DMS153 treated with DMSO at 0.1 percent for 48 hours (cell line): ENCODE measurements at regions not wholly inside any gene's neighbourhood (a gene's known extent, or its start where the extent isn't known, plus 50 kb on each side); places are given as distances from the start of the nearest gene placed in this dataset.
"Not testable (repeated sequence)": the region's sequence is repeated elsewhere in the genome, so short reads cannot be mapped to it uniquely, and the experiment has no call there.

Source experiments
- DNase-seq: peaks from one replicate; lab custom pipeline; 2025; ENCODE audit not compliant: unreplicated experiment; lab: John Stamatoyannopoulos, UW

DNA sequence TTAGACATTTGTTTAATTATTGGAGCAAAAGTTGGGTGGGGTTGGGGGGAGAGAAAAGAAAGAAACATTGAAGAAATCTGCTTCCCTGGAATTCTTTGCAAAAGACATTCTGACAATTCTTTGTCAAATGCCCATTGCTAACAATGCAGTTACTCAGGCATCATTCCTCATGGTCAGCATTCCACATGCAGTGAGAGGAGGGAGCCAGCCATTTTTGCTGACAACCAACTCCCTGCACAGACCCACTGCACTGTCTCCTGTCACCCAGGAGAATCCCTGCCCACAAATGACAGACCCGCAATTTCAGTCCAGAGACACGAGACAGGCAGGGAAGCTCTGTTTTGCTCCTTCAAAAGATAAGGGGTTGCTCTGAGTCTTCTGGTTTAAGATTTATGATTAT is 985.1 kb upstream of the SLIT2 start:
- no peak for DNase-seq

DNA sequence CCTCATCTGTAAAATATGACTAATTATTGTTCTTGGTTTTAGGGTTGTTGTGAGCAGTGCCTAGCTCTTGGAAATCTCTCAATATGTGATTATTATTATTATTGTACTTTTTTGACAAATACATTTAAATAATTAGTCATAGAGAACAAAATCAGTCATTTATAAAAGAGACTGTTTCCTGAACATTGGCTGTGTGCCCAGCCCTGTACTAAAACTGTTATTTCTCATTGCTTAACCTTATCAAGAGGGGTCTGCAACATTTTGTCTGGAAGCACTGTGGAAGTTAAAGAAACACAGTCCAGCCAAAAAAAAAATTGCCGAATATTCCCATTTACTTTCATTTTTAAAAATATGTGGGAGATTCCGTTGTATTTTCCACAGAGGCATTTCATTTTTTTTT is 989.2 kb upstream of the SLIT2 start:
- no peak for DNase-seq

DNA sequence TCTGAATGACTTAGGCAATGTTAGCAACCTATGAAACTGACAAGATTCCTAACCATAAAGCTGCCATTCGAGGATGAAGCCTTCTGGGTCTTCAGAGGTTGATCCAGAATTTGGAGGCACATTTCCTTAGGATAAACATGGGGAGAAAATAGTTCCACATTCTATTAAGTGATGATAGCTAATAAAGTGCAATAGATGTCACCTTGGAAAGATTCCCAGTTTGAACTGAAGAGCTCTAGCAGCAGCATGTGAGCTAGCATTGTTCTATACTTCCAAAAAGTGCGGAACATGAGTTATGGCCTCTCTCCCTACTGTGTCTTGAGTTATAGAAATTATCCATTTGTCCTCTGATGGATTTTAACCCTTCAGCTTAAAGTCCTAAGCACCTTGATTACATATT is 991.4 kb upstream of the SLIT2 start:
- DNase-seq, result no peak

DNA sequence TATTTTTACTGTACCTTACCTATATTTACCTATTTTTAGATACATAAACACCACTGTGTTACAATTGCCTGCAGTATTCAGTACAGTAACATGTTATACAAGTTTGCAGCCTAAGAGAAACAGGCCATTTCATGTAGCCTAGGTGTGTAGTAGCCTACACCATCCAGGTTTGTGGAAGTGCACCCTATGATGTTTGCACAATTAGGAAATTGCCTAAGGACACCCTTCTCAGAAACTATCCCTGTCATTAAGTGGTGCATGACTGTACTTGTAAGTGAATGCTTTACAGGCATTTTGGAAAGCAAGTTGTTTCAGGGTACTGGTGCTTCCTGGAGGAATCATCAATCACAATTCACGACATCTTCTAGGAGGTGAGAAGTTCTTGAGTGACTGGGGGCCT is 991.8 kb upstream of the SLIT2 start:
- no peak for DNase-seq

DNA sequence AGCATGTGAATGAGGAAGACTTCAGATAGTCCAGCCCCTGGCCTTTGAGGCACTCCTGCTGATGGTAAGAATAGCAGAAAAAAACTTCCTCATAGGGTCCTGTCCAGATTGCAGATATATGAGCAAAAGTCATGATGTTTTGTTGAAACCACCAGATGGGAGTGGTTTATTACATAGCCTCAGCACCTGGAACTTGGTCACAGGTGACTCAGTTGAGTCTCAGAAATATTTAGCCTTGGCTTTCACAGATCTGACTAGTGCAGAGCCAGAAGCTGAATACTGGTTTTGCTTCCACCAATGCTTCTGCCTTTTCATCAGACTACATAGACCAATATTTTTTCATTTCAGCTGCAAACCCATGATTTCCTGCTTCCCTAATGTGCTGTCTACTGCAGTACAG is 994.9 kb upstream of the SLIT2 start:
- DNase-seq, result no peak

DNA sequence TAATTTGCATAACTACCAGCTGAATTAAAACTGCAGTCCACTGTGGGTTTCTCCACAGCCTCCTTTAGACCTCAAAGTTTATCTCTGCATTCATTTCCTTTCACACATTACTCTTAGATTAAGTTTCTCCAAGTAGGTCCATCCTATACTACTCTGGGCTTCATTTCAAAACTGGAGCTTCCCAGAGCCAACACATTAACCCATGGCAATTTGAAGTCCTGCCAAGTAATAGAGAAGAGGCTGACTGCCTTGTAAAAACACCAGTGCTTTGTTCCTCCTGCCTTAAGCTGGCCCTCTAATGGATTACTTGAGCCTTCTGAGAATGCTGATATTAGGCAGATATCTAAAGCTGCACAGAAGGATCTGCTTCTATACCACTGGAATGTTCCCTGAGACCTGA is 997.2 kb upstream of the SLIT2 start:
- no peak for DNase-seq

DNA sequence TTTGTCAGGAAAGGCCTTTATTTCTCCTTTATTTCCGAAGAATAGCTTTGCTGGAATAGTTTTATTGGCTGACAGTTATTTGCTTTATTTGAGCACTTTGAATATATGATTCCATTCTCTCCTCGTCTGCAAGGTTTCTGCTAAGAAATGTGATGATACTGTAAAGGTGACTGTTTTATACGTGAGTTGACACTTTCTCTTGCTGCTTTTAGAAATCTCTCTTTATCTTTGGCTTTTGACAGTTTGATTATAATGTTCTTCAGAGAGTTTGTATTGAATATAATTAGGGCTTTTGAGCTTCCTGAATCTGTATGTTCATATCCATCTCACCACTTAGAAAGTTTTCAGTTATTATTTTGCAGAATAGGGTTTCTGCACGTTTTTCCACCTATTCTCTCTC is 1003.7 kb upstream of the SLIT2 start:
- no peak for DNase-seq

DNA sequence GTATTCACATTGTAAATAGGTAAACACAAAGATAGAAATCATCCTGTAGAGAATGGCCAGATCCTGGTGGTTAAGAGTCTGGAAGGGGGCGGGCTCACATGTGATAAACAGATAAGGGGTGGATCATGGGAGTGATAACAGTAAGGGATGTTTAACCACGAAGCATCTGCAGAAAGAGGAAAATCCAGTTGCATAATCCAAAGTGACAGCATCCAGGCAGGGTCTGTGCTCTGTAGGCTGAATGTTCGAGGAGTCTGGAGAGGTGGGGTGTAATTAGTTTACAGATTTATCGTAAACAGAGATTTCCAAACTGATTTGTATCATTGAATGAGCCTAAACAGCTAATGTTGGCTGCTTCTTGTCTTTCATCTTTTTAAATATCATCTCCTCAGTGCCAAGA is 1009.8 kb upstream of the SLIT2 start:
- no peak for DNase-seq

DNA sequence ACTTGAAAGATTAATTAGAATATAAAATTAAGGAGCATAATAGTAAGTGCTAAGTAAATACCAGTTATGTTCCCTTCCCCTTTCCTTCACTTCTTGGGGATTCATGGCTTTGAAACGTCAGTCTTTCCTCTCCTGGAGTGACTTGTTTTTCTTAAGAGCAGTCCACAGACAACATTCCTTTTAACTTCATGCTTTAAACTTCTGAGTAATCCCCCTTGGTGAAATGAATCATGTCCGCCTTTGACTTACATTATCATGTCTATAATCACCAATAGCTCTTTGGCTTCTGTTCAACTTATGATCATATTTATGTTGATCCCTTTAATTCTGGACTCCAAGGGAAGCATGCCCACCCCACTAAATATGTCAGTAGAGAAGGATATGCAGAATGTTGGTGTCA is 1012.1 kb upstream of the SLIT2 start:
- DNase-seq, result no peak

DNA sequence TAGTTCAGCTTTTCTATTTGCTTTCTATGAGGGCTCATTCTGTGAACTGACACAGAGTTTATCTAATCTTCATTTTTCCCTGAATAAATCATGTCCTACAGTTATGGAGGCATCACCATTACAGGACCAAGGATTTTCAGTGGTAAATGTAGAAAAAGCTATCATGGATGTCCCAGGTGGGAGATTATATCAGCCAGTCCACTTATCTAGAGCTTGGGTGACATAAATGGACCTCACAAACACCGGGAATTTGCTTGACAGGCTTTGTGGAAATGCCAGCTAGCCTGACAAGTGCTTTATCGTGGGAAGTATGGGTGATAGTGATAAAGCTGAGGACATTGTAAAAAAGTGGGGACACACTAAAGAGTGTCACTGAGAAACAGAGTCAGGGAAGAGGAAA is 1015.2 kb upstream of the SLIT2 start:
- DNase-seq, result no peak

DNA sequence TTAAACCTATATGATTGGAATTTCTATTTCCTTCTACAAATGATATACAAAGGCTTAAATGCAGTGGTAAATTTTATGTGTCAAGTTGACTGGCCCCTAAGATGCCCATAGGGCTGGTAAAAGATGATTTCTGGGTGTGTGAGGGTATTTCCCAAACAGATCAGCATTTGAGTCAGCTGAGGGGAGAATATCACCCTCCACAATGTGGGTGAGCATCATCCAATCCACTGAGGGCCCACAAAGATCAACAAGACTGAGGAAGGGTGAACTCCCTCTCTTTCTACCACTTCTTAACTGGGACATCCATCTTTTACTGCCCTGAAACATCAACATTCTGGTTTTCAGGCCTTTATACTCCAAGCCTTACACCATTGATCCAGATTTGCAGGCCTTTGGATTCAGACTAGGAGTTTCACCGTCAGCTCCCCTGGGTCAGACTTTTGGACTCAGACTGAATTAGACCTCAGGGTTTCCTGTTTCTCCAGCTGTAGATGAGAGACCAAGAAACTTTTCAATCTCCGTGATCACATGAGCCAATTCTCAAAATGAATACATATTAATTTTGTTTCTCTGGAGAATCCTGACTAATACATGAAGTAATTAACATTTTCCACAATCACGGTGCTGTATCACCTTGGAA is 1020.7 kb upstream of the SLIT2 start:
- no peak for DNase-seq

DNA sequence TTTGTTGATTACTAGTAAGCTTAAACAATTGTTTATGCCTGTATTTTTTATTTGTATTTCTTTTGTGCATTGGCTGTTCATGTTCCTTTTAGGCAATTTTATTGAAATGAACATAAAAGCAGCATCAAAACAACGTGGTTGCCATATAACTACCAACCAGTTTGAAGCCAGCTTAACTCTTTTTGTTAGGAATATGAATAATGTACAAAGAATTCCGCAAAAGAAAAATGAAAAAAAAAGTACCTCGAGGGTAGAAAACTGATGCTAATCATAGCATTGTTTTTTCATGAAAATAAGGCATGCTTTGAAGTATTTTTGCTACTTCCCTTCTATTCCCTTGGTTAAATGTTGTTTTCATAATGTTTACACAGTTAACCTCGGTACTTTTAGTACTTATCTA is 1024.0 kb upstream of the SLIT2 start:
- DNase-seq, result no peak

DNA sequence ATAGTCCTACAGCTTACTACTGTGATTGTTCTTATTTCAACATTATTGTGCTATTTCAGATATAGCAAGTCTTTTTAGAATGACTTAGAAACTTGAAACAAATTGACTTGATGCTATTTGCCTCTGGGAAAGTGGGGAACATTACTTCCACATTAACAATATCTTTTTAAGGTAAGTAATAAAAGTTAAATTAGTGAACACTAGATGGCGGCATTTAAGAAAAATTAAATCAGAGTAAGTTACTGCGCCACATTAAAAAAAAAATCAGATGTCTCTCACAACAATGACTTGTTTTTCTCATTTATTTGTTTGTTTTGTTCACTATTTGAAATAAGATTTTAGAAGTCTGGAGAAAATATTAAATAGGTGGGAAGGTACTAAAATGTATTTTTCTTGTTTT is 1026.9 kb upstream of the SLIT2 start:
- DNase-seq, result no peak

DNA sequence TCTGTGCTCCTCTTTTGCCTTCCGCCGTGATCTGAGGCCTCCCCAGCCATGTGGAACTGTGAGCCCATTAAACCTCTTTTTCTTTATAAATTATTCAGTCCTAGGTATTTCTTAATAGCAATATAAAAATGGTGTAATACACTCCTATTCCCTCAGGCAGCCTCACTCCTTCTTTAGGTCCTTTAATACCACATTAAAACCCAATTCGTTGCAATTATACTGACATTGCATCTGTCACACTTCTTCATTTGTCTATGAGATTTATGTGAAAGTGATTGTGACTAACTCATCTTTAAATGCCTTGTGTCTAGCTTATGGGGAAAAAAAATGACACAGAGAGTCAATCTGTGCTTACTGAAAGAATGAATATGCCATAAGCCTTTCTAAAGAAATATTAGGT is 1035.2 kb upstream of the SLIT2 start:
- DNase-seq, result no peak

DNA sequence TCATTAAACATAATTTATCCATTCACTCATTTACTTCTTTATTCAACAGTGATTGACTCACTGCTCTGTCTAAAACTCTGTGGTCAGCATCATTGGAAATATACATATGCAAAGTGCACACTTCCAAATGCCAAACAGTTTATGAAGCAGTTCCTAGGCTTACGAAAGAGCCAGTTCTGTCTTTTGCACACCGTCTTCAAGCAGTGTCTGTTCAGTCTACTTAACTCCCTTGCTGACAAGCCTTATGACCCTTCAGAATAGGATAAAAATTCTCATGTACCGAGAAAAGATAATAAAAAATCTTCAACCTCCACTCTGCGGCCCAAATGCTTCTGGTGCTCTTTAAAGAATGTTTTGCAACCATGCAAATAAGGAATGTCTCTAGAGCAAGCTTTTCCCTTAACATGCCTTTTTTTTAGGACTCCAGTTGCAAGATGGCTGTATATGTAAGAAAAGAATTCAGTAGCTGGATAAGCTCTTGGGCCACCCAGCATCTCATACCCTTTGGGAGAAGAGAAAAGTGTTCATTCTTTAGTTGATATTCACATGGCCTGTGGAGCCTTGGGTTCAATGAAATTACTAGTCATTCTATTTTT is 1037.0 kb upstream of the SLIT2 start:
- no peak for DNase-seq

DNA sequence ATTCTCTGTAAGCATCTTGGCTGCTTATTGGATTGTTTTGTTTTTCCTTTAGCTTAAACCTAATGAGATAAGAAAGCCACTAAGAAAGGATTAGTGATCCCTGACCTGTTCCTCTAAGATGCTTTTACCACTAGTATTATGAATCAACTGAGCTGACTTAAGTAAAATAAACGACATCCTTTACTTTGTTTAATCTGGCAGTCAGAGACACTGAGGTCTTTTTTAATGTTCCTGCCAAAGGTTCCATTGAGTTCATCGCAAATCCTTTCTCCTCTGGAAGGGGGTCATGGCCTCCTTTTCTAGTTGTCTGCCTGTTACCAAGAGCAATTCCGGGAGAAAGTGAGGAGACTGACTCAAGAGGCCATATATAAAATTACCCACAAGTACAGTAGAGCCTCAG is 1038.3 kb upstream of the SLIT2 start:
- DNase-seq, result no peak

DNA sequence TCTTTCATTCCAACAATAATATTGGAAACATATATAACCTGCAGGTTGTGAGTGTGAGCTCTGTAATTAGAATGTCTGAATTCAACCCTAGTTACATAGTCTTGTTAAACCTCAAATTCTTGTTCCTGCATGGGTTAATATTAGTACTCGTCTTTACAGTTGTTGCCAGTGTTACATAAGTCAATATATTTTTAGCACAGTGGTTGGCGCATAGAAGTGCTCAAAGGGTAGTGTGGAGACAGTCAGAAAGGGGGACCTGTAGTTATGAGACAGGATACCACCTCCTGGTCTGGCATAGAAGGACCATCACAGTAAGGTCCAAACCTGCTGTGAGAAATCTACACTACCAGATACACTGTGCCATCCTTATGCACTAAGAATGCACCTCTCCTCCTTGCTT is 1045.9 kb upstream of the SLIT2 start:
- no peak for DNase-seq

DNA sequence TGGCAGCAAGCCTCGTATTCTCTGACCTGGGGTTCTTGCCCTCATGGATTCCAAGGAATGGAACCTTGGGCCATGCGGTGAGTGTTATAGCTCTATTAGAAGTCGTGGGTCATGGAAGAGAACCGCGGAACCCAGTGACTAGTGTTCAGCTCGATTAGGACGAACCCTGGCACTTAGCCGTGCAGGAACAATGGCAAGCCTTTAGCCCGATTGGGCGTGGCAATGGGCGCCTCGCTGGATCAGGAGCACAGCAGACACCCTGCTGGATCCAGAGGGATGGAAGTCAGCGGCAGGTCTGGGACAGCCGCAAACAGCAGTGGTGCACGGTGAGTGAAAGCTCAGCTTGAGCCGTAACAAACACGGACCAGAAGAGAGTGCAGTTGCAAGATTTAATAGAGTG is 1053.9 kb upstream of the SLIT2 start:
- DNase-seq, result not testable (repeated sequence)

DNA sequence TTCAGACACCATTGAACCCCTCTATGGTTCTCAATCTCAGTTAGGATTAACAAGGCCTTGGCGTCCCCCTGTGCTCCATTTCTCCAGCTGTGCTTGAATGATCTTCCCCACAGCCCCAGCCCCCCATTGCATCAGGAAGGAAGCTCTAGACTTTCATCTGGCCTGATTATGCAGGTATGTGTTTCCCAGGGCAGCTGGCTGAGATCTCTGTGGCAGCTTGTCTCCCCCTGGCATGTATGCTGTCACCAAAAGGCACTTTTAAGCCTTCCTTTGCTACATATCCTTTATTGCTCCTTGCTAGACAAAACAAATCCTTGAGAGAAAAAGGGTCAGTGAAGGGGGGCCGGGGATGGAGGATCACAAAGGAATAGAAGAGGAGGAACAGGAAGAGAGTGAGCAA is 1056.0 kb upstream of the SLIT2 start:
- no peak for DNase-seq

DNA sequence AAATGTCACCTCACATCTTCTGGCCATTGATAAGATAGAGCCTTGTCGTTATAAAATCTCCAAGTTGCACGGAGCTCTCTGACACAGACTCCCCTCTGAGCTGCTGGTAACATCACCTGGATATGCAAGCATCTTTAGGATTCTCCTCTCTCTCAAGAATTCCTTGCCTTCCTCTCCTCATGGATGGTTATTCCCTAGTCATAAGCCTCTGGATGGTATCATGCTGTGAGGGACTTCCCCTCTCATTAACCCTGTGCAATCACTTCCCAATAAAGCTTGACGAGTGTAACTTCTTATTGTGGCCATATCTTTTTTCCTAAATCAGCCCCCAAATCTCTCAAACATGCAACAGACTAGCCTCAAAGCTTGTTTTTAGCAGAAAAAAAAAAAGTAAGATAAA is 1057.0 kb upstream of the SLIT2 start:
- DNase-seq, result no peak

DNA sequence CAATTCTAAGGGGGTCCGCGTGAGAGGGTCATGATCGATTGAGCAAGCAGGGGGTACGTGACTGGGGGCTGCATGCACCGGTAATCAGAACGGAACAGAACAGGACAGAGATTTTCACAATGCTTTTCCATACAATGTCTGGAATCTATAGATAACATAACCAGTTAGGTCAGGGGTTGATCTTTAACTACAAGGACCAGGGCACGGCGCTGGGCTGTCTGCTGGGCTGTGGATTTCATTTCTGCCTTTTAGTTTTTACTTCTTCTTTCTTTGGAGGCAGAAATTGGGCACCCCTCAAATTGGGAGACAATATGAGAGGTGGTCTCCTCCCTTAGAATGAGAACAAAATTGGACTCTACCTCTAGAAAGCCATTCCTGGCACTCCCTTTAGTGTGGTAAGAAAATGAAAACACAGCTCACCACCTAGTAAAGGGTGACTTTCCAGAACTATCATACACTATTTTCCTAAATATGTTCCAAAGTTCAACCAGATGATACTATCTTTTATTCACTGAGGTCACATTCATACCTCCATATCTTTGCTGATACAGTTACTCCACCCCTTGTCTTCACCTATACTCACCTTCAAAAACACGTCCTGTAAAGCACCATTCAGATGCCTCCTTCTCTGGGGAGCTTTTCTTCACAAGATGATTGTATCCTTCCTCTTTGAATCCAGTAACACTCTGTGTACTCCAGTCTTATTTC is 1058.3 kb upstream of the SLIT2 start:
- DNase-seq, result no peak

DNA sequence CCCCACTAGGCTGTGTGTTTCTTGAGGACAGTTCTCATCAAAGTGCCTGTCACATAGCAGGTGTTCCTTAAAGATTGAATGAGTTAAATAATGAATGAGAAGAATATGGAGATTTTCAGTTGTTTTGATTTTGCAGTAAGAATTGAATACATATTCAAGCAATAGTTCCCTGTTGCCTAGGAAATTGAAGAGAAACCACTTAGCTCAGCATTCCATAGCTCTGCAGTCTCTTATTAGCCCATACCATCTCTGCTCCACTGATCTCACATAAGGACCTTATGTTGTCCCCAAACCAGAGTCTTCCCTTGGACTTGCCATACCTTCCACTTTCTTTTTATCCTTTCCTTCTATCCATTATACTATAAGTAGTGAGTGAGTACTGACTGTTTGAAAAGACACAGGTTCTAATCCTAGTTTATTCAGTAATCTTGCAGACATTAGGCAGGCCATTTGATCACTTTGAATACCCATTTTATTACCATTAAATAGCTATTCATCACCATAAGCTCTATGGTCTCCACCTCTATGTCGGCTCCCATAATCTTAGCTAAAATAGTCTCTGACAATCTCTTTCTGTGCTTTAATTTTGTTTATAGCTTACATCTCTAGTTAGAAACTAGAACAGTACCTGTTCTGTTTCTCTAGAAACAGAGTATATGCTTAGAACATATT is 1059.6 kb upstream of the SLIT2 start:
- no peak for DNase-seq
